K562 (cell line): ENCODE measurements at regions not wholly inside any gene's neighbourhood (a gene's known extent, or its start where the extent isn't known, plus 50 kb on each side); places are given as distances from the start of the nearest gene placed in this dataset.

Source experiments
- ATAC-seq: fragments of 200-7000 bp; cut with Tn5 transposase; 3 replicates; pipeline ENCODE4 v1.9.1; 2020; ENCODE audit warnings: moderate library complexity
- BruUV-seq: library from RNA; stranded (reverse); fragments of 400-500 nt; replicated peaks from 2 replicates; lab custom pipeline; 2021; lab: Mats Ljungman, UMichigan
- CTCF ChIA-PET: fragments of 300-600 bp; formaldehyde crosslinking; extraction: SDS; loops from one replicate; lab custom pipeline; 2021; ENCODE audit warnings: low intra/inter-chr PET ratio; lab: Yijun Ruan, JAX
- POLR2A ChIA-PET: fragments of 300-600, 350-650 bp; sonication (Branson Sonifier 250); formaldehyde crosslinking; extraction: SDS; loops from one replicate; lab custom pipeline; 2021; ENCODE audit warnings: antibody characterized with exemption, inconsistent platforms; lab: Yijun Ruan, JAX
- DNase-seq, 4 experiments: peaks; one replicate each; pipeline versions ENCODE4 v3.0.0 to v3.0.0-alpha.2; 2011 to 2018; ENCODE audit warnings: low spot score in 3 of 4, mixed read lengths in 3 of 4; ENCODE audit errors: extremely low read depth in 1 of 4
- FAIRE-seq: peaks from 2 replicates; lab custom pipeline; 2011; peaks lifted over from hg19 to GRCh38; lab: Jason Lieb, UNC
- H2AFZ ChIP-seq: 2 replicates; pipeline ENCODE4 v1.6.0; 2011; ENCODE audit warnings: low read depth, low read length, control low read depth, inconsistent platforms
- H3K27ac ChIP-seq: fragments of 200-600 bp; 3 replicates; pipeline ENCODE4 v1.8.0; 2011; ENCODE audit warnings: low read depth, mild to moderate bottlenecking, control low read depth, inconsistent platforms, low read length, moderate library complexity, mixed read lengths; ENCODE audit errors: extremely low read depth
- H3K27me3 ChIP-seq, 2 experiments: fragments of 300-600 bp in 1 of 2; 2 replicates in 1 of 2; 3 replicates in 1 of 2; pipeline versions ENCODE4 v1.6.0 to v1.8.0; 2011; ENCODE audit warnings: inconsistent platforms in 2 of 2, low read length in 2 of 2, mild to moderate bottlenecking in 1 of 2, mixed read lengths in 1 of 2, moderate library complexity in 1 of 2; ENCODE audit not compliant: control insufficient read depth in 2 of 2, insufficient read depth in 2 of 2
- H3K36me3 ChIP-seq: fragments of 300-600 bp; 3 replicates; pipeline ENCODE4 v1.8.0; 2011; ENCODE audit warnings: mild to moderate bottlenecking, low read length, inconsistent platforms; ENCODE audit not compliant: control insufficient read depth, insufficient read depth
- H3K4me1 ChIP-seq, 2 experiments: fragments of 200-600 bp in 1 of 2; replicated peaks in 1 of 2; 2 replicates in 1 of 2; 3 replicates in 1 of 2; pipeline versions ENCODE4 v1.5.1 to v1.8.0; 2011; ENCODE audit warnings: inconsistent platforms in 2 of 2, low read length in 2 of 2, mild to moderate bottlenecking in 1 of 2, mixed read lengths in 1 of 2, moderate library complexity in 1 of 2; ENCODE audit not compliant: control insufficient read depth in 2 of 2, insufficient read depth in 2 of 2
- H3K4me2 ChIP-seq: 2 replicates; pipeline ENCODE4 v1.6.1; 2011; ENCODE audit warnings: low read length, control low read depth, inconsistent platforms, mixed read lengths; ENCODE audit not compliant: insufficient read depth
- H3K4me3 ChIP-seq: fragments of 200-600 bp; sonication (generic), shearing (Covaris generic); 2 replicates; pipeline ENCODE4 v1.5.1; 2016; ENCODE audit warnings: control low read depth, inconsistent platforms
- H3K79me2 ChIP-seq: fragments of 200-600 bp; 3 replicates; pipeline ENCODE4 v1.8.0; 2011; ENCODE audit warnings: low read length, inconsistent platforms; ENCODE audit not compliant: control insufficient read depth, insufficient read depth
- H3K9ac ChIP-seq, 2 experiments: 2 replicates each; pipeline versions ENCODE4 v1.6.0 to v1.6.1; 2011; ENCODE audit warnings: low read depth in 2 of 2, low read length in 2 of 2, control low read depth in 1 of 2, inconsistent platforms in 1 of 2, mild to moderate bottlenecking in 1 of 2, mixed read lengths in 1 of 2; ENCODE audit not compliant: insufficient read depth in 1 of 2
- H3K9me1 ChIP-seq: one replicate; pipeline ENCODE4 v1.6.0; 2011; ENCODE audit warnings: inconsistent platforms, mild to moderate bottlenecking, low read length, moderate library complexity; ENCODE audit not compliant: control insufficient read depth, insufficient read depth
- H3K9me3 ChIP-seq: replicated peaks from 2 replicates; pipeline ENCODE4 v1.5.1; 2011; ENCODE audit warnings: low read depth, low read length, inconsistent platforms; ENCODE audit not compliant: control insufficient read depth, insufficient read depth
- H4K20me1 ChIP-seq: replicated peaks from 2 replicates; pipeline ENCODE4 v1.6.1; 2011; ENCODE audit warnings: low read length, inconsistent platforms, mixed read lengths; ENCODE audit not compliant: control insufficient read depth, insufficient read depth
- BCOR ChIP-seq: fragments of 450-650 bp; IDR thresholded peaks from 2 replicates; pipeline ENCODE4 v1.6.1; 2016
- CTBP1 ChIP-seq: fragments of 450-650 bp; IDR thresholded peaks from 2 replicates; pipeline ENCODE4 v1.6.1; 2016; ENCODE audit warnings: borderline replicate concordance
- DNMT1 ChIP-seq: fragments of 450-650 bp; IDR thresholded peaks from 2 replicates; pipeline ENCODE4 v1.6.1; 2016; ENCODE audit warnings: antibody characterized with exemption, mild to moderate bottlenecking
- ETS2 ChIP-seq: IDR thresholded peaks from 2 replicates; pipeline ENCODE4 v1.6.1; 2016; ENCODE audit warnings: borderline replicate concordance, missing genetic modification characterization, mild to moderate bottlenecking, moderate library complexity, missing compliant biosample characterization; ENCODE audit not compliant: poor library complexity, severe bottlenecking
- GABPA ChIP-seq: fragments of 200-800 bp; sonication (Bioruptor generic); conservative IDR thresholded peaks from 2 replicates; pipeline ENCODE4 v1.6.1; 2016; ENCODE audit warnings: low read depth, missing genetic modification characterization, missing compliant biosample characterization
- HNRNPUL1 ChIP-seq: fragments of 200-400 bp; formaldehyde crosslinking; IDR thresholded peaks from 2 replicates; pipeline ENCODE4 v1.6.1; 2017; ENCODE audit warnings: low read length
- IFI16 ChIP-seq: fragments of 250-450 bp; sonication (Bioruptor Pico); IDR thresholded peaks from 2 replicates; pipeline ENCODE4 v2.1.2; 2022; ENCODE audit warnings: mild to moderate bottlenecking, inconsistent platforms
- KDM5B ChIP-seq: fragments of 200-600 bp; sonication (generic); IDR thresholded peaks from 2 replicates; pipeline ENCODE4 v1.6.1; 2012; ENCODE audit warnings: low read depth, mild to moderate bottlenecking, moderate library complexity, low read length, control low read depth, inconsistent platforms; ENCODE audit not compliant: insufficient replicate concordance
- MEIS2 ChIP-seq: fragments of 450-650 bp; IDR thresholded peaks from 2 replicates; pipeline ENCODE4 v1.6.1; 2014; ENCODE audit warnings: mild to moderate bottlenecking; ENCODE audit not compliant: partially characterized antibody
- PHF20 ChIP-seq: fragments of 450-650 bp; IDR thresholded peaks from 2 replicates; pipeline ENCODE4 v1.6.1; 2018; ENCODE audit not compliant: partially characterized antibody
- PTTG1 ChIP-seq: fragments of 450-650 bp; IDR thresholded peaks from 2 replicates; pipeline ENCODE4 v1.6.1; 2016; ENCODE audit warnings: low read depth, mild to moderate bottlenecking, missing genetic modification characterization, missing compliant biosample characterization
- RCOR1 ChIP-seq, 2 experiments: IDR thresholded peaks; 2 replicates each; pipeline ENCODE4 v1.6.1; 2012; ENCODE audit warnings: low read depth in 2 of 2, low read length in 2 of 2, borderline replicate concordance in 1 of 2, improper control_type of control experiment in 1 of 2
- RFX7 ChIP-seq: fragments of 250-450 bp; sonication (Bioruptor Pico); IDR thresholded peaks from 2 replicates; pipeline ENCODE4 v1.5.1; 2021; ENCODE audit warnings: mild to moderate bottlenecking
- SIN3B ChIP-seq: fragments of 450-650 bp; IDR thresholded peaks from 2 replicates; pipeline ENCODE4 v1.6.1; 2017; ENCODE audit warnings: low read depth, mild to moderate bottlenecking, moderate library complexity
- XRCC5 ChIP-seq: fragments of 200-400 bp; formaldehyde crosslinking; IDR thresholded peaks from 2 replicates; pipeline ENCODE4 v1.6.1; 2017; ENCODE audit warnings: low read depth, mild to moderate bottlenecking, low read length
- ZKSCAN3 ChIP-seq: fragments of 250-450 bp; sonication (Bioruptor Pico); IDR thresholded peaks from 2 replicates; pipeline ENCODE4 v1.4.0; 2020
- ZNF707 ChIP-seq: fragments of 250-450 bp; sonication (Bioruptor Pico); conservative IDR thresholded peaks from 2 replicates; pipeline ENCODE4 v1.8.0; 2022; ENCODE audit warnings: inconsistent platforms, mild to moderate bottlenecking, moderate library complexity
- WGBS: fragments of 100-300 bp; shearing (Covaris generic); methylation state at CpG from one replicate; pipeline ENCODE4 v1.1.6; 2016; ENCODE audit warnings: low coverage, mixed read lengths; ENCODE audit not compliant: insufficient coverage; ENCODE audit errors: missing lambda C conversion rate; 5-methylcytosine and 5-hydroxymethylcytosine counted together
- in situ Hi-C: fragments of 300-500 bp; cut with MboI; formaldehyde crosslinking; loops from 4 replicates; pipeline ENCODE4 v1.15.0; 2018; ENCODE audit warnings: inconsistent platforms, mixed read lengths
- intact Hi-C: fragments of 100-400 bp; cut with micrococcal nuclease; formaldehyde crosslinking; loops from 2 replicates; pipeline ENCODE4 v1.14.2; 2022
- TF ChIP-seq, protein P1 (sequence below): fragments of 450-650 bp; IDR thresholded peaks from one replicate; pipeline ENCODE4 v1.6.1; 2018; ENCODE audit warnings: mild to moderate bottlenecking, moderate library complexity; ENCODE audit not compliant: partially characterized antibody
- TF ChIP-seq, protein P2 (sequence below): fragments of 450-650 bp; formaldehyde crosslinking; IDR thresholded peaks from 2 replicates; pipeline ENCODE4 v1.4.0; 2022; ENCODE audit warnings: mild to moderate bottlenecking, moderate library complexity
- TF ChIP-seq, protein P3 (sequence below): fragments of 450-650 bp; IDR thresholded peaks from 2 replicates; pipeline ENCODE4 v1.6.1; 2016

DNA sequence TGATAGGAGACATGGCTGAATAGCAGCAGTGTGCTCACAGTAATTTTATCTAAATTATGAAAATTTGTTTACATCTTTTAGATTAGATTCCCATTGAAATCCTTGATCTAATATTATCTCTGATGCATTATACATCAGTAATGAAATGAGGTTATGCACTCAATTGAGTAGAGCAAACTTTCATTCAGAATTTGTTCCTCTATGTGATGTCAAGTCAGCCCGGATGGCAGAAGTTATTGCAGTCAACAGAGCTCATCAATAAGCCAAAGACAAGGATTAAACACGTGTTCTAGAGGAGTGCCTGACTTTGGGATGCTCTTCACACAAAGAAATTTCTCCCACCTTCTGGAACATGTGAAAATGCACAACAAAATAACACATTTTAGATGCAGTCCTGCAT lies 688.8 kb downstream of the TMEM121 start:
- Histone ChIP-seq H3K27ac (no peak overlapping the region), H3K4me2 (no peak overlapping the region), H3K9me3 (no peaks in the 10 kb centered on the region), H4K20me1 (no peaks in the 10 kb centered on the region), H2AFZ (no peak overlapping the region), H3K4me1 (no peaks in the 10 kb centered on the region), H3K27me3 (no peaks in the 10 kb centered on the region; a peak in 1 of 5 replicates), H3K79me2 (no peaks in the 10 kb centered on the region), H3K36me3 (no peaks in the 10 kb centered on the region), H3K9me1 (no peaks in the 10 kb centered on the region), H3K9ac (no peak overlapping the region), H3K4me3 (no peak overlapping the region)
- POLR2A ChIA-PET = no interaction called here
- in situ Hi-C loops = no loop called here
- TF ChIP-seq PTTG1 (tag) (no peak), GABPA (no peak), PHF20 (no peak), KDM5B (no peak), DNMT1 (no peak), ZNF707 (CRISPR knock-in tag) (no peak), IFI16 (CRISPR knock-in tag) (no peak), SIN3B (no peak), CTBP1 (no peak), RFX7 (no peak), BCOR (no peak), MEIS2 (no peak), XRCC5 (no peak), ETS2 (tag) (no peak), ZKSCAN3 (CRISPR knock-in tag) (no peak), HNRNPUL1 (no peak), RCOR1 (IDR thresholded peaks at IDR 0.05; ENCODE audit: borderline replicate concordance in 1 of 2, low read depth in 2 of 2, low read length in 2 of 2) (no peak)
- TF ChIP-seq, protein P1, sequence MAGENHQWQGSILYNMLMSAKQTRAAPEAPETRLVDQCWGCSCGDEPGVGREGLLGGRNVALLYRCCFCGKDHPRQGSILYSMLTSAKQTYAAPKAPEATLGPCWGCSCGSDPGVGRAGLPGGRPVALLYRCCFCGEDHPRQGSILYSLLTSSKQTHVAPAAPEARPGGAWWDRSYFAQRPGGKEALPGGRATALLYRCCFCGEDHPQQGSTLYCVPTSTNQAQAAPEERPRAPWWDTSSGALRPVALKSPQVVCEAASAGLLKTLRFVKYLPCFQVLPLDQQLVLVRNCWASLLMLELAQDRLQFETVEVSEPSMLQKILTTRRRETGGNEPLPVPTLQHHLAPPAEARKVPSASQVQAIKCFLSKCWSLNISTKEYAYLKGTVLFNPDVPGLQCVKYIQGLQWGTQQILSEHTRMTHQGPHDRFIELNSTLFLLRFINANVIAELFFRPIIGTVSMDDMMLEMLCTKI = no peak
- TF ChIP-seq, protein P2, sequence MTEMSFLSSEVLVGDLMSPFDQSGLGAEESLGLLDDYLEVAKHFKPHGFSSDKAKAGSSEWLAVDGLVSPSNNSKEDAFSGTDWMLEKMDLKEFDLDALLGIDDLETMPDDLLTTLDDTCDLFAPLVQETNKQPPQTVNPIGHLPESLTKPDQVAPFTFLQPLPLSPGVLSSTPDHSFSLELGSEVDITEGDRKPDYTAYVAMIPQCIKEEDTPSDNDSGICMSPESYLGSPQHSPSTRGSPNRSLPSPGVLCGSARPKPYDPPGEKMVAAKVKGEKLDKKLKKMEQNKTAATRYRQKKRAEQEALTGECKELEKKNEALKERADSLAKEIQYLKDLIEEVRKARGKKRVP (CRISPR knock-in tag) = no peak
- TF ChIP-seq, protein P3, sequence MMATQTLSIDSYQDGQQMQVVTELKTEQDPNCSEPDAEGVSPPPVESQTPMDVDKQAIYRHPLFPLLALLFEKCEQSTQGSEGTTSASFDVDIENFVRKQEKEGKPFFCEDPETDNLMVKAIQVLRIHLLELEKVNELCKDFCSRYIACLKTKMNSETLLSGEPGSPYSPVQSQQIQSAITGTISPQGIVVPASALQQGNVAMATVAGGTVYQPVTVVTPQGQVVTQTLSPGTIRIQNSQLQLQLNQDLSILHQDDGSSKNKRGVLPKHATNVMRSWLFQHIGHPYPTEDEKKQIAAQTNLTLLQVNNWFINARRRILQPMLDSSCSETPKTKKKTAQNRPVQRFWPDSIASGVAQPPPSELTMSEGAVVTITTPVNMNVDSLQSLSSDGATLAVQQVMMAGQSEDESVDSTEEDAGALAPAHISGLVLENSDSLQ = no peak
- CTCF ChIA-PET = no interaction called here
- WGBS = 0% methylated on average over 2 of the region's 2 CpGs
- no TSS peak for BruUV-seq
- no peak for DNase-seq
- intact Hi-C loops = loop anchor here (10.0 kb wide), 1 partner anchor 70 kb away; no protein-coding TSS in a partner anchor
- ATAC-seq = no peak
- no peak for FAIRE-seq
